PC-9 (cell line): ENCODE measurements at regions not wholly inside any gene's neighbourhood (a gene's known extent, or its start where the extent isn't known, plus 50 kb on each side); places are given as distances from the start of the nearest gene placed in this dataset.

Experiments
- EZH2 ChIP-seq: fragments of 200-600 bp; sonication (generic); IDR thresholded peaks from 2 replicates; pipeline ENCODE4 v1.8.0; 2017; ENCODE audit warnings: antibody characterized with exemption, low read depth
- TF ChIP-seq, protein P1 (sequence below): fragments of 200-600 bp; sonication (generic); conservative IDR thresholded peaks from 2 replicates; pipeline ENCODE4 v1.6.1; 2017; ENCODE audit warnings: mixed run types, antibody characterized with exemption, mild to moderate bottlenecking, moderate library complexity

DNA sequence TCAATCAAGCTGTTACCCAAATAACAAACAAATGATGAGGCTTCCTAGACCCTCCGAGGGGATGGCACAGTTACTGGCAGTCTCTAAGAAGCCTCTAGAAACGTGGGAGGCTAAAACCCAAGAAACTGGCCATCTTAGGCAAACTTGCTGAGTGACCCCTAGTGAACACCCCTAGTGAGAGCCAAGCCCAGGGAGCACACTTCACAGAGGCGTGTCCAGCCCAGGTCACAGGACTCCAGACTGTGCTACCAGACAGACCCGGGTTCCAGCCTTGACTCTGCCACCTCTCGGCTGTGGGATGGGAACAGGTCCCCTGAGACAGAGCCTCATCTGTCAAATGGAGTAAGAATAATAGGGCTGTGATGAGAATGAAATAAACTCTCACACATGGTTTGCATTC, 83.5 kb upstream of the ASAP2 start:
- TF ChIP-seq, protein P1, sequence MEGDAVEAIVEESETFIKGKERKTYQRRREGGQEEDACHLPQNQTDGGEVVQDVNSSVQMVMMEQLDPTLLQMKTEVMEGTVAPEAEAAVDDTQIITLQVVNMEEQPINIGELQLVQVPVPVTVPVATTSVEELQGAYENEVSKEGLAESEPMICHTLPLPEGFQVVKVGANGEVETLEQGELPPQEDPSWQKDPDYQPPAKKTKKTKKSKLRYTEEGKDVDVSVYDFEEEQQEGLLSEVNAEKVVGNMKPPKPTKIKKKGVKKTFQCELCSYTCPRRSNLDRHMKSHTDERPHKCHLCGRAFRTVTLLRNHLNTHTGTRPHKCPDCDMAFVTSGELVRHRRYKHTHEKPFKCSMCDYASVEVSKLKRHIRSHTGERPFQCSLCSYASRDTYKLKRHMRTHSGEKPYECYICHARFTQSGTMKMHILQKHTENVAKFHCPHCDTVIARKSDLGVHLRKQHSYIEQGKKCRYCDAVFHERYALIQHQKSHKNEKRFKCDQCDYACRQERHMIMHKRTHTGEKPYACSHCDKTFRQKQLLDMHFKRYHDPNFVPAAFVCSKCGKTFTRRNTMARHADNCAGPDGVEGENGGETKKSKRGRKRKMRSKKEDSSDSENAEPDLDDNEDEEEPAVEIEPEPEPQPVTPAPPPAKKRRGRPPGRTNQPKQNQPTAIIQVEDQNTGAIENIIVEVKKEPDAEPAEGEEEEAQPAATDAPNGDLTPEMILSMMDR = no peak
- no peak for TF ChIP-seq EZH2
